Lower leg skin (tissue), 4 donors: ENCODE measurements at regions not wholly inside any gene's neighbourhood (a gene's known extent, or its start where the extent isn't known, plus 50 kb on each side); places are given as distances from the start of the nearest gene placed in this dataset.

Source experiments
- DNase-seq, 2 donors: peaks; one replicate each; pipeline ENCODE4 v3.0.0-alpha.2; 2019; ENCODE audit warnings: low spot score in 2 of 2
- H3K4me3 ChIP-seq: fragments of 200-600 bp; sonication (generic); 2 replicates; pipeline ENCODE4 v1.5.1; 2017; ENCODE audit warnings: mild to moderate bottlenecking, low read depth; ENCODE audit not compliant: poor library complexity, severe bottlenecking
- CTCF ChIP-seq, 3 donors: fragments of 450-650 bp; IDR thresholded peaks; one replicate each; pipeline ENCODE4 v1.5.1; 2016; ENCODE audit warnings: antibody characterized with exemption in 3 of 3, mild to moderate bottlenecking in 3 of 3, moderate library complexity in 2 of 3
- POLR2A ChIP-seq, 2 donors: fragments of 450-650 bp; IDR thresholded peaks; one replicate each; pipeline ENCODE4 v1.6.1; 2016 to 2017; ENCODE audit warnings: antibody characterized with exemption in 2 of 2, mild to moderate bottlenecking in 1 of 2, moderate library complexity in 1 of 2
- WGBS, 2 donors: methylation state at CpG; one replicate each; pipeline ENCODE4 v1.1.5; 2018; 5-methylcytosine and 5-hydroxymethylcytosine counted together
- intact Hi-C: fragments of 100-400 bp; cut with DNase I; formaldehyde crosslinking; loops from one replicate; pipeline ENCODE4 v1.15.0; 2023; ENCODE audit warnings: low total_unique reads

GRCh38 chr5:162288647-162289296, 221.2 kb downstream of the GABRG2 start:
- no peak for DNase-seq
- intact Hi-C loops: no loop called here

GRCh38 chr5:162289489-162289888, 221.9 kb downstream of the GABRG2 start:
- WGBS, 2 donors: 30 to 39% methylated on average over 2 of the region's 2 CpGs
- no peak for TF ChIP-seq CTCF (IDR thresholded peaks at IDR 0.05)
- intact Hi-C loops: no loop called here
- no peak overlapping the region for H3K4me3 ChIP-seq
- no peak for DNase-seq

More at GRCh38 chr5:162288647-162289296, 221.2 kb downstream of the GABRG2 start:
- 45 to 50% methylated on average over 4 of the region's 4 CpGs for WGBS, 2 donors
- TF ChIP-seq POLR2A (IDR thresholded peaks at IDR 0.05) (no peak), CTCF (IDR thresholded peaks at IDR 0.05) (no peak)
- H3K4me3 ChIP-seq: no peak overlapping the region

GRCh38 chr5:162299793-162300192, 232.2 kb downstream of the GABRG2 start:
- no peak for TF ChIP-seq POLR2A (IDR thresholded peaks at IDR 0.05)
- no peak for TF ChIP-seq CTCF (IDR thresholded peaks at IDR 0.05)
- no peak for DNase-seq
- WGBS, 2 donors: 78 to 86% methylated on average over 2 of the region's 2 CpGs
- intact Hi-C loops: no loop called here
- no peak overlapping the region for H3K4me3 ChIP-seq

- TF ChIP-seq CTCF (IDR thresholded peaks at IDR 0.05): no peak
- TF ChIP-seq POLR2A (IDR thresholded peaks at IDR 0.05): no peak
- H3K4me3 ChIP-seq: no peak overlapping the region
- intact Hi-C loops: no loop called here
- no peak for DNase-seq
These were observed 233.8 kb downstream of the GABRG2 start for GRCh38 chr5:162301356-162301755.

- peak in 1 of 2 donors; percentile 16 for DNase-seq
- intact Hi-C loops: no loop called here
- WGBS, 2 donors: 3 to 5% methylated on average over 3 of the region's 3 CpGs
- no peak overlapping the region for H3K4me3 ChIP-seq
- TF ChIP-seq POLR2A (IDR thresholded peaks at IDR 0.05) (no peak), CTCF (IDR thresholded peaks at IDR 0.05) (no peak)
These were observed 255.9 kb downstream of the GABRG2 start for GRCh38 chr5:162323466-162323865.

GRCh38 chr5:162324328-162324727, 256.8 kb downstream of the GABRG2 start:
- no peak overlapping the region for H3K4me3 ChIP-seq
- intact Hi-C loops: no loop called here
- TF ChIP-seq POLR2A (IDR thresholded peaks at IDR 0.05) (no peak), CTCF (IDR thresholded peaks at IDR 0.05) (no peak)
- no peak for DNase-seq
- WGBS, 2 donors: 27 to 37% methylated on average over 3 of the region's 3 CpGs
